Forelimb muscle (tissue), 1 donor: ENCODE measurements at regions not wholly inside any gene's neighbourhood (a gene's known extent, or its start where the extent isn't known, plus 50 kb on each side); places are given as distances from the start of the nearest gene placed in this dataset.

Source experiments
- DNase-seq: peaks from one replicate; pipeline ENCODE4 v3.0.0-alpha.2; 2013; ENCODE audit warnings: low read depth

- DNase-seq = no peak
Measured at GRCh38 chr9:17969232-17969631, 390.4 kb downstream of the SH3GL2 start.

GRCh38 chr9:17970277-17970676 lies 391.4 kb downstream of the SH3GL2 start:
- no peak for DNase-seq

GRCh38 chr9:17978773-17979172 lies 399.9 kb downstream of the SH3GL2 start:
- no peak for DNase-seq

- no peak for DNase-seq
Measured at GRCh38 chr9:17986595-17986994, 407.7 kb downstream of the SH3GL2 start.

- no peak for DNase-seq
Measured at GRCh38 chr9:17987189-17987588, 408.3 kb downstream of the SH3GL2 start.

GRCh38 chr9:17988489-17988888 lies 409.6 kb downstream of the SH3GL2 start:
- DNase-seq = no peak

DNA sequence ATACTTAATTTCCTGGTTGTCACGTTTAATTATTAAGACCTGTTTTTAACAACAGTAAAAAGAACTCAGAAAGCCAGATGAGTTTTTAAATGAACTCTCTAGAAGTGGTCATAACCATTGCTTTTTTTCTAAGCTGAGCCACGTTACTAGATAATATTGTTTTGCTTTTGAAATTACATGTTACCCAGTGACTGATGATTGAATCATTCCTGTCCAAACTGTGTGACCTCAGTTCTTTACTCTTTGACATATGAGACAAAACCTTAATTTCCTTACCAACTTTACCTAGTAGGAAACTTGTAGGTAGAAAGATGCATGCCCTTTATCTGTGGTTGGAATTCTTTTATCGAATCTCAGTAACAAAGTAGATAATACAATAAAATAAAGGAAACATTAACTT lies 411.7 kb downstream of the SH3GL2 start:
- DNase-seq = no peak

DNA sequence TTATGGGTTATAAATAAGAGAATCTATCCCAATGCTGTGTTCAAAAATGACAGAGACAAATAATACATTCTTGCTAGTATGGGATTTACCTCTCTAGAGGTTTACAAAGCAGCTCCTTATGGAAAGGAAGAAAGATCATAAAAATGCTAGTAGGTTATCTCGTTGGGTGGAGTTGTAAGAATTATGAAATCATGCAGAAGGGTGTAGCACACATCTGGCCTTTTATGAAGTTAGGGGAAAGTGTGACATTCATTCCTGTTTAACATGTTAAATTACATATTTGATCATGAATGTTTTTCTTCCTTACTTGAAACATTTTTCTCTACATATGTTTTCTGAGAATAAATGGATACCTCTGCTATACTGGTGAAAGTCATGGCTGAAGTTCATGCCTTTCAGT lies 414.2 kb downstream of the SH3GL2 start:
- DNase-seq = no peak

DNA sequence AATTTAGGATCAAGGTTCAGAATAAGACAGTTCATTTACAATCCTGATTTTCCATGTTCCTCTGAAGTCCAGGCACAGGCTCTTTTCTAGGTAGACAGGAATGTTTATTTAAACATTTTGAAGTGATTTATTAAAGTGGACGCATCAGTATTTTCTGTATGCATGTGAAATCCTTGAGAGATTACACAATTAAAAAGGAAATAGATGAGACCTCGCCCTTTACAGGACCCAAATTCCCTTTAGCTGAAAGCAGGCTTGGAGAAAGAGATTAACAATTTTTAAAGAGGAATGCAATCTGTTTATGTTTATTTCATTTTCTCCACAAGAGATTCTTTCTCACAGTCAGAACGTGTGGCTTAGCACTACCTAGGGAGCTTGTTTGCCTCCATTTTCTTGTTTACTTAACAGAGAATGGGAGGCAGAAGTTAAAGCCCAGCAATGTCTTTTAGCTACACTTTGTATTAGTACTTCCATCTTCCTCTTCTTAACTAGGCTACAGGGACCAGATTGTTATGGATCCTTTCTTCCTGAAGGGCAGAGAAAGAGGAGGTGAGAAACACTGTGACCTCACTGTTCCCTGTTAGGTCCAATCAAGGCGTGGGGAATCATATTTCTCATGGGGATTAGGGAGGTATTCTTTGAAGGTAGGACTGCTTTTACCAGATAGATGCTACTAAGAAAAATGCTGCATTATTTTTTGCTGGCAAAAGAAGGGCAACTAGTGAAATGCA lies 416.0 kb downstream of the SH3GL2 start:
- DNase-seq = no peak

GRCh38 chr9:17996728-17997127 lies 417.9 kb downstream of the SH3GL2 start:
- DNase-seq = no peak

GRCh38 chr9:18002718-18003438 lies 424.0 kb downstream of the SH3GL2 start:
- DNase-seq = no peak

GRCh38 chr9:18006591-18006990 lies 427.7 kb downstream of the SH3GL2 start:
- no peak for DNase-seq

- no peak for DNase-seq
Measured at GRCh38 chr9:18007621-18008020, 428.8 kb downstream of the SH3GL2 start.

- DNase-seq = no peak
Measured at GRCh38 chr9:18009902-18010301, 431.0 kb downstream of the SH3GL2 start.

- DNase-seq = no peak
Measured at GRCh38 chr9:18010492-18010891, 431.6 kb downstream of the SH3GL2 start.

DNA sequence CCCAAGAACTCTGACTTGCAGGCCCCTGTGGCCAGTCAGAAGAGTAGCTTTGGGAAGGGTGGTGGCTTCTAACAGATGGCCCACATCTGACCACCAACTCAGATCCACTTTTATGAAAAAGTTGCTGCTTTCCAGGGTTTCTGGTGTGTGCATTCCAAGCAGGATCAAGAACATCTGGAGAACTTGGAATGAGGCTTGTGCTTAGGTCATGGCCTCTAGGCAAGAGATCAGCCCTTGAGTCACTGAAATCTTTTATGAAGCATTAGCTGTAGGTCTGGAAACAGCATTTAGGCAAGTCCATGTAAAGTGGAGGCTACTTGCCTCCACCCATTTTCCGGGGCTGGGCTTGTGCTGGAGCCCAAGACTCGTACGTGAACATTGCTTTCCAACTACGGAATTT lies 433.3 kb downstream of the SH3GL2 start:
- no peak for DNase-seq

- DNase-seq = no peak
Measured at GRCh38 chr9:18014556-18014955, 435.7 kb downstream of the SH3GL2 start.

DNA sequence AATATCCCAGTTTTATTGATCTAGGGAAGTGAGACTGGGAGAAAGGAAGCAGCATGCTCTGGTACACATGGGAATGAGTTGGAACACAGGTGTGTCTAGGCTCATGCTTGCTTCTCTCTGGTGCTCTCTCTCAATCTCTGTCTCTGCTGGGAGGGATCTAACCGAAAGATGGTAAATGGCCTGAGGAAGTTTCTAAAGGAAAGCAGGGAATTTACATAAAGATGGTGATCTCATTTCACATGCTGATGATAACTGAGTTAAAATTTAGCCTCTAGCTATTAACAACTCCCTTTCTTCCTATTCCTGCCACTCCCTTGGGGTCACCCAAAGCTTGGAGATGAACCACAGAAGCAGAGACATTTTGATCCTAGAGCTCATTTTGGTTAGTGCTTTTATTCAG lies 436.2 kb downstream of the SH3GL2 start:
- DNase-seq = no peak

DNA sequence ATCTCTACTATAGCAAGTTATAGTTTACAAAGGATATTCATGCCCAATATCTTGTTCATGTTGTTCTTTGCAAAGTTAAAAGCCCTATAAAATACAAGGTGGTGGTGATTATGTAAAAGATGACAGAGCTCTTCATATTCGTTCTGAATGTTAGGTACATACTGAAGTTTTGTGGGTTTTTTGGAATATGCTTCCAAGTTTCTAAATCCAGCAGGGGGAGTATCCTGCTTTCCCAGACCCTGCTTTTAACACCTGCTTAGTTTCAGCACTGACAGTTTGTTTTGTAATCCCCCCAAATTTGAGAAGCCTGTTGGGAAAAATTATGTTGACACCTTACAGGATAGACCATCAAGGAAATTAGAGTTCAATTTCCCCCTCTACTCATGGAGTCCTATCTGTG lies 438.3 kb downstream of the SH3GL2 start:
- DNase-seq = no peak

GRCh38 chr9:18018221-18018620 lies 439.4 kb downstream of the SH3GL2 start:
- DNase-seq = no peak

GRCh38 chr9:18018661-18019060 lies 439.8 kb downstream of the SH3GL2 start:
- DNase-seq = no peak

GRCh38 chr9:18020121-18020745 lies 441.4 kb downstream of the SH3GL2 start:
- DNase-seq = no peak

DNA sequence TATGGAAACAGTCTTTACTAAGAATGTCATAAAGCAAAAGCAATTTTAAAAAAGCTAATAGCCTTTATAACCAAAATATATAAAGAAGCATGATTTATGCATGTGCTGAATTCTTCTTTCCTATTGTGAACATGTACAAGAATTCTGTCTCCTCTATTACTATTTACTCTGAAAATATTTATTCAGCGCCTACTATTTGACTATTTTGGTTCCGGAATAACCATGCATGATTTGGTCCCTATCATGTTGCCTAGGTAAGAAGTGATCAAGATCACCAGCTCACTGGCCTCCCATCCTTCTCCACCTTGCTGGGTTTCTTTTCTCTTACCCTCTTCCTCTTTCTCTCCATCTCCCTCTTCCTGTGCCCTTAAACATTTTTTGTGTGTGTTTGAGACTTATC lies 443.8 kb downstream of the SH3GL2 start:
- DNase-seq = no peak
